NB4 (cell line): ENCODE measurements at regions not wholly inside any gene's neighbourhood (a gene's known extent, or its start where the extent isn't known, plus 50 kb on each side); places are given as distances from the start of the nearest gene placed in this dataset.

ENCODE experiments used
- DNase-seq: peaks from one replicate; pipeline ENCODE4 v3.0.0; 2010; ENCODE audit warnings: low read depth
- H3K4me3 ChIP-seq: one replicate; pipeline ENCODE4 v1.5.1; 2011; ENCODE audit warnings: mild to moderate bottlenecking, low read depth, low read length, moderate library complexity
- CTCF ChIP-seq: IDR thresholded peaks from one replicate; pipeline ENCODE4 v1.5.1; 2012; ENCODE audit warnings: low read depth, low read length
- MAX ChIP-seq: IDR thresholded peaks from 2 replicates; pipeline ENCODE4 v1.6.1; 2011; ENCODE audit warnings: low read depth, low read length
- MYC ChIP-seq: IDR thresholded peaks from 2 replicates; pipeline ENCODE4 v1.6.1; 2011; ENCODE audit warnings: low read depth, low read length
- POLR2A ChIP-seq: IDR thresholded peaks from 2 replicates; pipeline ENCODE4 v1.6.1; 2011; ENCODE audit warnings: mild to moderate bottlenecking; ENCODE audit not compliant: insufficient read length; ENCODE audit errors: extremely low read depth

- no peak for DNase-seq
- no peak for TF ChIP-seq MAX
- no peak for TF ChIP-seq MYC
- no peak for TF ChIP-seq POLR2A
- no peak for TF ChIP-seq CTCF
- H3K4me3 ChIP-seq, result no peak overlapping the region
Measured at GRCh38 chr20:60124776-60125381, 166.7 kb downstream of the CDH26 start.

- DNase-seq, result no peak
- H3K4me3 ChIP-seq, result no peak overlapping the region
- TF ChIP-seq CTCF (no peak), POLR2A (no peak), MAX (no peak), MYC (no peak)
Measured at GRCh38 chr20:60125513-60125912, 167.3 kb downstream of the CDH26 start.

- H3K4me3 ChIP-seq, result no peak overlapping the region
- no peak for DNase-seq
- TF ChIP-seq CTCF (no peak), MYC (no peak), POLR2A (no peak), MAX (no peak)
Measured at GRCh38 chr20:60126975-60127374, 168.8 kb downstream of the CDH26 start.

- no peak for TF ChIP-seq CTCF
- 0 out of 2 replicates have a peak, but pooled peaks have one; percentile 4 for TF ChIP-seq MAX
- no peak for TF ChIP-seq POLR2A
- TF ChIP-seq MYC, result no peak
- H3K4me3 ChIP-seq, result no peak overlapping the region
- DNase-seq, result peak; percentile 85
Measured at GRCh38 chr20:60131375-60131774, 173.2 kb downstream of the CDH26 start.

GRCh38 chr20:60132162-60132826, 174.1 kb downstream of the CDH26 start:
- no peak overlapping the region for H3K4me3 ChIP-seq
- no peak for DNase-seq
- no peak for TF ChIP-seq CTCF
- TF ChIP-seq POLR2A, result no peak
